Upper lobe of left lung (tissue), 4 donors: ENCODE measurements at regions not wholly inside any gene's neighbourhood (a gene's known extent, or its start where the extent isn't known, plus 50 kb on each side); places are given as distances from the start of the nearest gene placed in this dataset.

Experiments used
- EP300 ChIP-seq, 4 donors: sonication (generic); formaldehyde crosslinking; IDR thresholded peaks; one replicate each; pipeline ENCODE4 v1.5.1; 2017; ENCODE audit warnings: antibody characterized with exemption in 4 of 4, control low read depth in 2 of 4
- TF ChIP-seq, protein P1 (sequence below), 6 experiments: fragments of 450-650 bp in 4 of 6; fragments of 200-600 bp in 2 of 6; sonication (generic) in 2 of 6; IDR thresholded peaks; one replicate each; pipeline ENCODE4 v1.5.1; 2016 to 2019; ENCODE audit warnings: antibody characterized with exemption in 6 of 6

DNA sequence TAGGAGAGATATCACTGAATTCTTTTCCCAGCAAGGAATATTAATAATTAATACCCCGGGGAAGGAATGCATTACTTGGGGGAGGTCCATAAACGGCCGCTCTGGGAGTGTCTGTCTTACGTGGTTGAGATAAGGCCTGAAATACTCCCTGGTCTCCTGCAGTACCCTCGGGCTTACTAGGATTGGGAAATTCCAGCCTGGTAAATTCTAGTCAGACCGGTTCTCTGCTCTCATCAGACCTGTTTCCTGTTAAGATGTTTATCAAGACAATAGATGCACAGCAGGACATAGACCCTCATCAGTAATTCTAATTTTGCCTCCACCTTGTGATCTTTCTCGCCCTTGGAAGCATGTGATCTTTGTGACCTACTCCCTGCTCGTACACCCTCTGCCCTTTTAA lies 162.8 kb upstream of the KCND2 start:
- TF ChIP-seq, protein P1, sequence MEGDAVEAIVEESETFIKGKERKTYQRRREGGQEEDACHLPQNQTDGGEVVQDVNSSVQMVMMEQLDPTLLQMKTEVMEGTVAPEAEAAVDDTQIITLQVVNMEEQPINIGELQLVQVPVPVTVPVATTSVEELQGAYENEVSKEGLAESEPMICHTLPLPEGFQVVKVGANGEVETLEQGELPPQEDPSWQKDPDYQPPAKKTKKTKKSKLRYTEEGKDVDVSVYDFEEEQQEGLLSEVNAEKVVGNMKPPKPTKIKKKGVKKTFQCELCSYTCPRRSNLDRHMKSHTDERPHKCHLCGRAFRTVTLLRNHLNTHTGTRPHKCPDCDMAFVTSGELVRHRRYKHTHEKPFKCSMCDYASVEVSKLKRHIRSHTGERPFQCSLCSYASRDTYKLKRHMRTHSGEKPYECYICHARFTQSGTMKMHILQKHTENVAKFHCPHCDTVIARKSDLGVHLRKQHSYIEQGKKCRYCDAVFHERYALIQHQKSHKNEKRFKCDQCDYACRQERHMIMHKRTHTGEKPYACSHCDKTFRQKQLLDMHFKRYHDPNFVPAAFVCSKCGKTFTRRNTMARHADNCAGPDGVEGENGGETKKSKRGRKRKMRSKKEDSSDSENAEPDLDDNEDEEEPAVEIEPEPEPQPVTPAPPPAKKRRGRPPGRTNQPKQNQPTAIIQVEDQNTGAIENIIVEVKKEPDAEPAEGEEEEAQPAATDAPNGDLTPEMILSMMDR (IDR thresholded peaks at IDR 0.05), result no peak
- no peak for TF ChIP-seq EP300 (IDR thresholded peaks at IDR 0.05)
